ENCODE measurements at regions not wholly inside any gene's neighbourhood (a gene's known extent, or its start where the extent isn't known, plus 50 kb on each side); places are given as distances from the start of the nearest gene placed in this dataset.

- Histone ChIP-seq H3K4me1 (ENCODE audit: insufficient read depth, low read length) (peaks cover 37% of the 10 kb centered on the region), H3K36me3 (ENCODE audit: insufficient read depth, low read length) (no peaks in the 10 kb centered on the region), H3K9me3 (ENCODE audit: low read length) (no peaks in the 10 kb centered on the region), H3K27ac (ENCODE audit: low read depth, low read length) (no peak overlapping the region), H3K4me3 (ENCODE audit: low read length) (no peak overlapping the region), H3K27me3 (ENCODE audit: insufficient read depth, low read length, poor library complexity, severe bottlenecking) (no peaks in the 10 kb centered on the region)
- H3K27me3 Mint-ChIP-seq = no peaks in the 10 kb centered on the region
- H3K27ac Mint-ChIP-seq = no peak overlapping the region
- H3K36me3 Mint-ChIP-seq = no peaks in the 10 kb centered on the region
- POLR2A ChIA-PET = no interaction called here
- no peaks in the 10 kb centered on the region for H3K9me3 Mint-ChIP-seq
- H3K4me3 Mint-ChIP-seq = no peak overlapping the region
- CTCF ChIA-PET = interaction anchor here (0.9 kb wide), 1 partner anchor 10 kb away, joined by 3 read pairs; no protein-coding TSS in a partner anchor
- no peak for DNase-seq
- H3K4me1 Mint-ChIP-seq = peaks cover 22 to 34% (median 30%) of the 10 kb centered on the region in 3 donors
These were observed 507.5 kb downstream of the SHQ1 start for GRCh38 chr3:72340476-72341379.

GRCh38 chr3:72340056-72340455, 508.2 kb downstream of the SHQ1 start:
- POLR2A ChIA-PET = no interaction called here
- peaks cover 30% of the 10 kb centered on the region for H3K4me1 ChIP-seq (ENCODE audit: insufficient read depth, low read length)
- CTCF ChIA-PET = interaction anchor here (0.9 kb wide), 1 partner anchor 10 kb away, joined by 3 read pairs; no protein-coding TSS in a partner anchor
- Mint-ChIP-seq H3K9me3 (no peaks in the 10 kb centered on the region), H3K4me3 (no peak overlapping the region), H3K27ac (no peak overlapping the region), H3K27me3 (no peaks in the 10 kb centered on the region), H3K36me3 (no peaks in the 10 kb centered on the region), H3K4me1 (peaks cover 17 to 27% (median 24%) of the 10 kb centered on the region in 3 donors)
- H3K4me3 ChIP-seq (ENCODE audit: low read length) = no peak overlapping the region
- no peaks in the 10 kb centered on the region for H3K36me3 ChIP-seq (ENCODE audit: insufficient read depth, low read length)
- no peaks in the 10 kb centered on the region for H3K9me3 ChIP-seq (ENCODE audit: low read length)
- H3K27me3 ChIP-seq (ENCODE audit: insufficient read depth, low read length, poor library complexity, severe bottlenecking) = no peaks in the 10 kb centered on the region
- no peak overlapping the region for H3K27ac ChIP-seq (ENCODE audit: low read depth, low read length)
- DNase-seq = no peak

- no peaks in the 10 kb centered on the region for H3K9me3 ChIP-seq (ENCODE audit: low read length)
- POLR2A ChIA-PET = no interaction called here
- H3K27me3 ChIP-seq (ENCODE audit: insufficient read depth, low read length, poor library complexity, severe bottlenecking) = no peaks in the 10 kb centered on the region
- H3K4me1 Mint-ChIP-seq = peaks cover 17 to 23% (median 22%) of the 10 kb centered on the region in 3 donors
- H3K4me3 ChIP-seq (ENCODE audit: low read length) = no peak overlapping the region
- H3K27ac Mint-ChIP-seq = no peak overlapping the region
- no peak overlapping the region for H3K4me3 Mint-ChIP-seq
- H3K4me1 ChIP-seq (ENCODE audit: insufficient read depth, low read length) = peaks cover 26% of the 10 kb centered on the region
- DNase-seq = no peak
- no peaks in the 10 kb centered on the region for H3K27me3 Mint-ChIP-seq
- no peaks in the 10 kb centered on the region for H3K36me3 Mint-ChIP-seq
- CTCF ChIA-PET = interaction anchor here (0.9 kb wide), 1 partner anchor 9 kb away, joined by 3 read pairs; no protein-coding TSS in a partner anchor
- no peaks in the 10 kb centered on the region for H3K36me3 ChIP-seq (ENCODE audit: insufficient read depth, low read length)
- no peaks in the 10 kb centered on the region for H3K9me3 Mint-ChIP-seq
- no peak overlapping the region for H3K27ac ChIP-seq (ENCODE audit: low read depth, low read length)
These were observed 508.6 kb downstream of the SHQ1 start for GRCh38 chr3:72339670-72340030.

- ChIA-PET POLR2A (no interaction called here), CTCF (no interaction called here)
- Mint-ChIP-seq H3K4me1 (peaks cover 13 to 18% (median 16%) of the 10 kb centered on the region in 3 donors), H3K4me3 (no peak overlapping the region), H3K27ac (no peak overlapping the region), H3K36me3 (no peaks in the 10 kb centered on the region), H3K27me3 (no peaks in the 10 kb centered on the region), H3K9me3 (no peaks in the 10 kb centered on the region)
- Histone ChIP-seq H3K4me1 (ENCODE audit: insufficient read depth, low read length) (peaks cover 21% of the 10 kb centered on the region), H3K27me3 (ENCODE audit: insufficient read depth, low read length, poor library complexity, severe bottlenecking) (no peaks in the 10 kb centered on the region), H3K9me3 (ENCODE audit: low read length) (no peaks in the 10 kb centered on the region), H3K27ac (ENCODE audit: low read depth, low read length) (no peak overlapping the region), H3K4me3 (ENCODE audit: low read length) (no peak overlapping the region), H3K36me3 (ENCODE audit: insufficient read depth, low read length) (no peaks in the 10 kb centered on the region)
- no peak for DNase-seq
These were observed 509.1 kb downstream of the SHQ1 start for GRCh38 chr3:72338942-72339669.

GRCh38 chr3:72338082-72338941, 509.9 kb downstream of the SHQ1 start:
- H3K4me3 Mint-ChIP-seq = no peak overlapping the region
- Histone ChIP-seq H3K27me3 (ENCODE audit: insufficient read depth, low read length, poor library complexity, severe bottlenecking) (no peaks in the 10 kb centered on the region), H3K36me3 (ENCODE audit: insufficient read depth, low read length) (no peaks in the 10 kb centered on the region), H3K4me1 (ENCODE audit: insufficient read depth, low read length) (peaks cover 13% of the 10 kb centered on the region), H3K4me3 (ENCODE audit: low read length) (no peak overlapping the region), H3K27ac (ENCODE audit: low read depth, low read length) (no peak overlapping the region), H3K9me3 (ENCODE audit: low read length) (no peaks in the 10 kb centered on the region)
- ChIA-PET CTCF (no interaction called here), POLR2A (no interaction called here)
- H3K27me3 Mint-ChIP-seq = no peaks in the 10 kb centered on the region
- peaks cover 6 to 10% (median 8%) of the 10 kb centered on the region in 3 donors for H3K4me1 Mint-ChIP-seq
- no peaks in the 10 kb centered on the region for H3K36me3 Mint-ChIP-seq
- H3K27ac Mint-ChIP-seq = no peak overlapping the region
- no peaks in the 10 kb centered on the region for H3K9me3 Mint-ChIP-seq
- DNase-seq = no peak

- POLR2A ChIA-PET = no interaction called here
- Mint-ChIP-seq H3K4me1 (peaks cover 0 to 1% (median under 1%) of the 10 kb centered on the region in 3 donors), H3K27ac (no peak overlapping the region), H3K9me3 (no peaks in the 10 kb centered on the region), H3K4me3 (no peak overlapping the region), H3K36me3 (no peaks in the 10 kb centered on the region), H3K27me3 (peaks cover 0 to under 1% of the 10 kb centered on the region in 2 donors)
- H3K36me3 ChIP-seq (ENCODE audit: insufficient read depth, low read length) = no peaks in the 10 kb centered on the region
- H3K27me3 ChIP-seq (ENCODE audit: insufficient read depth, low read length, poor library complexity, severe bottlenecking) = no peaks in the 10 kb centered on the region
- peaks cover 5% of the 10 kb centered on the region for H3K4me1 ChIP-seq (ENCODE audit: insufficient read depth, low read length)
- H3K4me3 ChIP-seq (ENCODE audit: low read length) = no peak overlapping the region
- CTCF ChIA-PET = no interaction called here
- DNase-seq = no peak
- H3K27ac ChIP-seq (ENCODE audit: low read depth, low read length) = no peak overlapping the region
- H3K9me3 ChIP-seq (ENCODE audit: low read length) = no peaks in the 10 kb centered on the region
These were observed 510.8 kb downstream of the SHQ1 start for GRCh38 chr3:72337480-72337855.

- H3K27ac Mint-ChIP-seq = no peak overlapping the region
These were observed 511.3 kb downstream of the SHQ1 start for GRCh38 chr3:72336821-72337479.

More at GRCh38 chr3:72336821-72337479, 511.3 kb downstream of the SHQ1 start:
- POLR2A ChIA-PET = no interaction called here
- DNase-seq = no peak
- Histone ChIP-seq H3K27ac (ENCODE audit: low read depth, low read length) (no peak overlapping the region), H3K36me3 (ENCODE audit: insufficient read depth, low read length) (no peaks in the 10 kb centered on the region), H3K27me3 (ENCODE audit: insufficient read depth, low read length, poor library complexity, severe bottlenecking) (no peaks in the 10 kb centered on the region), H3K4me3 (ENCODE audit: low read length) (no peak overlapping the region), H3K9me3 (ENCODE audit: low read length) (no peaks in the 10 kb centered on the region), H3K4me1 (ENCODE audit: insufficient read depth, low read length) (peaks cover 5% of the 10 kb centered on the region)
- peaks cover 0 to 5% of the 10 kb centered on the region in 2 donors for H3K27me3 Mint-ChIP-seq
- no peaks in the 10 kb centered on the region for H3K4me1 Mint-ChIP-seq
- no peaks in the 10 kb centered on the region for H3K9me3 Mint-ChIP-seq
- no peak overlapping the region for H3K4me3 Mint-ChIP-seq
- CTCF ChIA-PET = no interaction called here
- H3K36me3 Mint-ChIP-seq = no peaks in the 10 kb centered on the region
